ENCODE measurements at regions not wholly inside any gene's neighbourhood (a gene's known extent, or its start where the extent isn't known, plus 50 kb on each side); places are given as distances from the start of the nearest gene placed in this dataset.
"Not testable (repeated sequence)": the region's sequence is repeated elsewhere in the genome, so short reads cannot be mapped to it uniquely, and the experiment has no call there.

GRCh38 chr21:9851695-9852094, 669.7 kb upstream of the TPTE start:
- H3K36me3 ChIP-seq (ENCODE audit: control insufficient read depth, insufficient read depth, low read length) = not testable (repeated sequence)
- WGBS (ENCODE audit: insufficient coverage, low lambda C conversion rate) = no CpG with 5 or more reads among the region's 7 CpGs

GRCh38 chr21:9857563-9857962, 663.8 kb upstream of the TPTE start:
- H3K36me3 ChIP-seq (ENCODE audit: control insufficient read depth, insufficient read depth, low read length) = not testable (repeated sequence)
- 35% methylated on average over 3 of the region's 9 CpGs for WGBS (ENCODE audit: insufficient coverage, low lambda C conversion rate)

More at GRCh38 chr21:9851695-9852094, 669.7 kb upstream of the TPTE start:
- H3K27me3 ChIP-seq (ENCODE audit: control insufficient read depth, insufficient read depth, low read length); DNase-seq; H3K9me3 ChIP-seq (ENCODE audit: control insufficient read depth, low read depth, low read length); H3K4me3 ChIP-seq (ENCODE audit: low read length); H3K27ac ChIP-seq (ENCODE audit: low read length); H3K4me1 ChIP-seq (ENCODE audit: control insufficient read depth, insufficient read depth, low read length): not testable (repeated sequence)

GRCh38 chr21:9859865-9860264, 661.5 kb upstream of the TPTE start:
- 67% methylated on average over 1 of the region's 1 CpG for WGBS (ENCODE audit: insufficient coverage, low lambda C conversion rate)
- not testable (repeated sequence) for DNase-seq; H3K27me3 ChIP-seq (ENCODE audit: control insufficient read depth, insufficient read depth, low read length); H3K4me1 ChIP-seq (ENCODE audit: control insufficient read depth, insufficient read depth, low read length); H3K36me3 ChIP-seq (ENCODE audit: control insufficient read depth, insufficient read depth, low read length); H3K27ac ChIP-seq (ENCODE audit: low read length); H3K4me3 ChIP-seq (ENCODE audit: low read length); H3K9me3 ChIP-seq (ENCODE audit: control insufficient read depth, low read depth, low read length)

More at GRCh38 chr21:9857563-9857962, 663.8 kb upstream of the TPTE start:
- DNase-seq; H3K4me1 ChIP-seq (ENCODE audit: control insufficient read depth, insufficient read depth, low read length); H3K27ac ChIP-seq (ENCODE audit: low read length); H3K27me3 ChIP-seq (ENCODE audit: control insufficient read depth, insufficient read depth, low read length); H3K9me3 ChIP-seq (ENCODE audit: control insufficient read depth, low read depth, low read length); H3K4me3 ChIP-seq (ENCODE audit: low read length): not testable (repeated sequence)

DNA sequence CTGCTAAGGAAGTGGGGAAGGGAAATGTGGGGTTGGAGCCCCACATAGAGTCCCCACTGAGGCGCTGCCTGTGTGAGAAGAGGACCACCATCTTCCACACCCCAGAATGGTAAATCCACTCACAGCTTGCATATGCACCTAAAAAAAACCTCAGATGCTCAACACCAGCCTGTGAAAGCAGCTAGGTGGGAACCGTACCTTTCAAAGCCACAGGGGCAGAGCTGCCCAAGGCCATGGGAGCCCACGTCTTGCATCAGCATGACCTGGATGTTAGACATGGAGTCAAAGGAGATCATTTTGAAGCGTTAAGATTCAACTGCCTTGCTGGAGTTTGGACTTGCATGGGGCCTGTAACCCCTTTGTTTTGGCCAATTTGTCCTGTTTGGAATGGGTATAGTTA, 658.9 kb upstream of the TPTE start:
- H3K9me3 ChIP-seq (ENCODE audit: control insufficient read depth, low read depth, low read length); H3K27ac ChIP-seq (ENCODE audit: low read length); H3K27me3 ChIP-seq (ENCODE audit: control insufficient read depth, insufficient read depth, low read length); H3K4me3 ChIP-seq (ENCODE audit: low read length); H3K36me3 ChIP-seq (ENCODE audit: control insufficient read depth, insufficient read depth, low read length); H3K4me1 ChIP-seq (ENCODE audit: control insufficient read depth, insufficient read depth, low read length); DNase-seq: not testable (repeated sequence)
- 20% methylated on average over 1 of the region's 4 CpGs for WGBS (ENCODE audit: insufficient coverage, low lambda C conversion rate)

DNA sequence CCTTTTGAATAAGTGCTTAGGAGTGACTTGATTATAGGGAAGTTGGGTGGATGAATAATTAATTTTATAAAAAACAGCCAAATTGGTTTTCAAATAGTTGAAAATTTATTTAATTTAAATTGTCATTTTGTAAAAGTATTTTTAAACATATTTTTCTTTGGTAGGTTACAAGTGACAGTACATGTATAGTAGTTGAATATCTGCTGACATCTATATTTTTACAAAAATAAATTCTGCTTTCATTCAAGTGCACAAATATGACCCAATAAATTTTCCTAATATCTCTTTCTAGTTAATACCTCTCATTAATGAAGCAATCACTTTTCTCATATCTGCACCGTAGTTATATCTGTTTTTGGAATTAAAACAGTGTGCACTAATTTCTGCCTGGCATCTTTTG, 653.6 kb upstream of the TPTE start:
- H3K9me3 ChIP-seq (ENCODE audit: control insufficient read depth, low read depth, low read length); H3K27me3 ChIP-seq (ENCODE audit: control insufficient read depth, insufficient read depth, low read length); DNase-seq; H3K27ac ChIP-seq (ENCODE audit: low read length); H3K36me3 ChIP-seq (ENCODE audit: control insufficient read depth, insufficient read depth, low read length); H3K4me1 ChIP-seq (ENCODE audit: control insufficient read depth, insufficient read depth, low read length); H3K4me3 ChIP-seq (ENCODE audit: low read length): not testable (repeated sequence)
- 57% methylated on average over 1 of the region's 1 CpG for WGBS (ENCODE audit: insufficient coverage, low lambda C conversion rate)

- H3K4me1 ChIP-seq (ENCODE audit: control insufficient read depth, insufficient read depth, low read length); H3K4me3 ChIP-seq (ENCODE audit: low read length); DNase-seq; H3K9me3 ChIP-seq (ENCODE audit: control insufficient read depth, low read depth, low read length); H3K27me3 ChIP-seq (ENCODE audit: control insufficient read depth, insufficient read depth, low read length); H3K36me3 ChIP-seq (ENCODE audit: control insufficient read depth, insufficient read depth, low read length); H3K27ac ChIP-seq (ENCODE audit: low read length): not testable (repeated sequence)
- WGBS (ENCODE audit: insufficient coverage, low lambda C conversion rate) = no CpG with 5 or more reads among the region's 8 CpGs
These were observed 648.3 kb upstream of the TPTE start for GRCh38 chr21:9873096-9873495.

GRCh38 chr21:9874136-9874535, 647.2 kb upstream of the TPTE start:
- H3K4me3 ChIP-seq (ENCODE audit: low read length); DNase-seq; H3K27me3 ChIP-seq (ENCODE audit: control insufficient read depth, insufficient read depth, low read length); H3K9me3 ChIP-seq (ENCODE audit: control insufficient read depth, low read depth, low read length); H3K36me3 ChIP-seq (ENCODE audit: control insufficient read depth, insufficient read depth, low read length); H3K27ac ChIP-seq (ENCODE audit: low read length); H3K4me1 ChIP-seq (ENCODE audit: control insufficient read depth, insufficient read depth, low read length): not testable (repeated sequence)
- no CpG with 5 or more reads among the region's 5 CpGs for whole genome bisulfite sequencing (ENCODE audit: insufficient coverage, low lambda C conversion rate)

- not testable (repeated sequence) for H3K4me3 ChIP-seq (ENCODE audit: low read length); H3K36me3 ChIP-seq (ENCODE audit: control insufficient read depth, insufficient read depth, low read length); H3K9me3 ChIP-seq (ENCODE audit: control insufficient read depth, low read depth, low read length); H3K4me1 ChIP-seq (ENCODE audit: control insufficient read depth, insufficient read depth, low read length); DNase-seq; H3K27ac ChIP-seq (ENCODE audit: low read length); H3K27me3 ChIP-seq (ENCODE audit: control insufficient read depth, insufficient read depth, low read length)
- WGBS (ENCODE audit: insufficient coverage, low lambda C conversion rate) = no CpG with 5 or more reads among the region's 4 CpGs
These were observed 640.0 kb upstream of the TPTE start for GRCh38 chr21:9881430-9881829.

- 71% methylated on average over 1 of the region's 2 CpGs for WGBS (ENCODE audit: insufficient coverage, low lambda C conversion rate)
- H3K27me3 ChIP-seq (ENCODE audit: control insufficient read depth, insufficient read depth, low read length); H3K27ac ChIP-seq (ENCODE audit: low read length); H3K36me3 ChIP-seq (ENCODE audit: control insufficient read depth, insufficient read depth, low read length); DNase-seq; H3K4me3 ChIP-seq (ENCODE audit: low read length); H3K4me1 ChIP-seq (ENCODE audit: control insufficient read depth, insufficient read depth, low read length); H3K9me3 ChIP-seq (ENCODE audit: control insufficient read depth, low read depth, low read length): not testable (repeated sequence)
These were observed 638.3 kb upstream of the TPTE start for GRCh38 chr21:9883047-9883446.

DNA sequence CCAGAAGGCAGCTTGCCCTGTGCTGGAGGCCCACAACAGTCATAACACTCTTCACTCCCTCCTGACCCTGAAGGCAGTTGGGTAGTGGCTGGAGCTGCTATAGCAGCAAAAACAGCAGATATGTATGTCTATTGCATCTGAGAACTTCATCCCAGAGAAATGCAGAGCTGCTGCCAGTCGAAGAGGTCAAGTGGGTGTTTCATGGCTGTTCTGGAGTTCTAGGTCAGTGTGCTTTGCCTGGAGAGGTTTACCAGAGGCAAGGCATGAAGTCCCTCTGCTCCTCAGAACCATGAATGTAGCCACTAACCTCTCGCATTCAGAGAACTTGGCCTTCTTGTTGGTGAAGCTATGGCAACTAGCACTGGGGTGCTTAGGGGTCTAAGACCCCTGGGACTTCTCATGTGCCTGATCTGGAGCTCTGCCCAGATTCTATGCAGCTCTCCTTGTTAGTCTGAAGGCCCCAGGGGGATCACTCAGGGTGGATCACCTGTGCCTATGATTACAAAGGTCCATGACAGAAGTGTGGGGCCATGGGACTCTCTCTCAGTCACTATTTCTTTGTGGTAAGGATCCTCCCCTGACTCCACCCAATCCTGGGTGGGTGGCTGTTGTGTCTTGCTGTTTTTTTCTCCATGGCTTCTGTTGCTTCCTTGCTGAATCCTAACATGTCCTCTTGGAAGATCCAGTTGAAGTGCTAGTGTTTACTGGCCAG, 637.7 kb upstream of the TPTE start:
- WGBS (ENCODE audit: insufficient coverage, low lambda C conversion rate) = no CpG with 5 or more reads among the region's 2 CpGs
- DNase-seq; H3K9me3 ChIP-seq (ENCODE audit: control insufficient read depth, low read depth, low read length); H3K36me3 ChIP-seq (ENCODE audit: control insufficient read depth, insufficient read depth, low read length); H3K27ac ChIP-seq (ENCODE audit: low read length); H3K4me3 ChIP-seq (ENCODE audit: low read length); H3K27me3 ChIP-seq (ENCODE audit: control insufficient read depth, insufficient read depth, low read length); H3K4me1 ChIP-seq (ENCODE audit: control insufficient read depth, insufficient read depth, low read length): not testable (repeated sequence)

DNA sequence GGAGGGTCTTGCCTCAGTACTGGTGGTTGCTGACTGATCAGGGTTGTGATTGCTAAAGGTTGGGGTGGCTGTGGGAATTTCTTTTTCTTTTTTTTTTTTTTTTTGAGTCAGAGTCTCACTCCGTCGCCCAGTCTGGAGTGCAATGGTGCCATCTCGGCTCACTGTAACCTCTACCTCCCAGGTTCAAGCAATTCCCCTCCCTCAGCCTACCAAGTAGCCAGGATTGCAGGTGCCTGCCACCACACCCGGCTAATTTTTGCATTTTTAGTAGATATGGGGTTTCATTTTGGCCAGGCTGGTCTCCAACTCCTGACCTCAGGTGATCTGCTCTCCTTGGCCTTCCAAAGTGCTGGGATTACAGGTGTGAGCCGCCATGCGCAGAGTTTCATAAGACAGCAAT, 632.9 kb upstream of the TPTE start:
- not testable (repeated sequence) for H3K27ac ChIP-seq (ENCODE audit: low read length); H3K9me3 ChIP-seq (ENCODE audit: control insufficient read depth, low read depth, low read length); H3K36me3 ChIP-seq (ENCODE audit: control insufficient read depth, insufficient read depth, low read length); H3K4me3 ChIP-seq (ENCODE audit: low read length); DNase-seq; H3K4me1 ChIP-seq (ENCODE audit: control insufficient read depth, insufficient read depth, low read length); H3K27me3 ChIP-seq (ENCODE audit: control insufficient read depth, insufficient read depth, low read length)
- WGBS (ENCODE audit: insufficient coverage, low lambda C conversion rate) = no CpG with 5 or more reads among the region's 6 CpGs

Data from large intestine (tissue), 3 donors.